Colonic mucosa (tissue), 4 donors: ENCODE measurements at regions not wholly inside any gene's neighbourhood (a gene's known extent, or its start where the extent isn't known, plus 50 kb on each side); places are given as distances from the start of the nearest gene placed in this dataset.

Experiments
- DNase-seq: peaks from one replicate; pipeline ENCODE4 v3.0.0-alpha.2; 2020
- H3K27ac ChIP-seq: fragments of 200-600 bp; one replicate; pipeline ENCODE4 v1.8.0; 2021
- H3K27me3 ChIP-seq: fragments of 200-600 bp; one replicate; pipeline ENCODE4 v1.8.0; 2021
- H3K36me3 ChIP-seq: fragments of 200-600 bp; one replicate; pipeline ENCODE4 v1.8.0; 2021
- H3K4me1 ChIP-seq: fragments of 200-600 bp; one replicate; pipeline ENCODE4 v1.8.0; 2021; ENCODE audit warnings: mild to moderate bottlenecking
- H3K4me3 ChIP-seq: fragments of 200-600 bp; one replicate; pipeline ENCODE4 v1.8.0; 2021
- H3K9ac ChIP-seq, 2 donors: one replicate each; pipeline ENCODE4 v1.7.0; 2013; ENCODE audit warnings: control low read depth in 2 of 2, low read depth in 2 of 2, low read length in 2 of 2
- H3K9me3 ChIP-seq: fragments of 200-600 bp; one replicate; pipeline ENCODE4 v1.8.0; 2021
- intact Hi-C: fragments of 100-400 bp; cut with DNase I; formaldehyde crosslinking; loops from one replicate; pipeline ENCODE4 v1.14.1; 2022
- TF ChIP-seq, protein P1 (sequence below): fragments of 200-600 bp; IDR thresholded peaks from one replicate; pipeline ENCODE4 v1.8.0; 2022; ENCODE audit warnings: antibody characterized with exemption, mild to moderate bottlenecking
- donor health status: healthy.
- donor health status: DM: no; HTN: no; CAD: no.
- donor health status: DM: no; HTN: no; CAD: no.

DNA sequence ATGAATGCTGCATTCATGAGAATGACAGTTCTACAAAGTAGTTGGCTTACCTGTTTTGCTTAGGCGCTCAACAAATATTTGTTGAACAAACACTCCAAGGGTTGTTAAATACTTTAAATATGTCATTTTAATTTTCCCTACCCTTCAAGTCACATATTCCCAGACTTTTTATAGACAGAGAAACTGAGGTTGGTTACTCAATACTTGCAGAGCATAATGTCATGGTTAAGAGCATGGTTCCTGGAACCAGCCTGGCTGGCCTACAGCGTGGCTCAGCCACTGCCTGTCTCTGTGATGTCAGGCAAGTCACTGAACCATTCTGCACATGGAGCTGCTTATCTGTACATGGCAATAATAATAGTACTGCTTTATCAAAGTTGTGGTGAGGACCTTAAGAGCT, 120.0 kb upstream of the STK17B start:
- no peak overlapping the region for H3K9ac ChIP-seq
- TF ChIP-seq, protein P1, sequence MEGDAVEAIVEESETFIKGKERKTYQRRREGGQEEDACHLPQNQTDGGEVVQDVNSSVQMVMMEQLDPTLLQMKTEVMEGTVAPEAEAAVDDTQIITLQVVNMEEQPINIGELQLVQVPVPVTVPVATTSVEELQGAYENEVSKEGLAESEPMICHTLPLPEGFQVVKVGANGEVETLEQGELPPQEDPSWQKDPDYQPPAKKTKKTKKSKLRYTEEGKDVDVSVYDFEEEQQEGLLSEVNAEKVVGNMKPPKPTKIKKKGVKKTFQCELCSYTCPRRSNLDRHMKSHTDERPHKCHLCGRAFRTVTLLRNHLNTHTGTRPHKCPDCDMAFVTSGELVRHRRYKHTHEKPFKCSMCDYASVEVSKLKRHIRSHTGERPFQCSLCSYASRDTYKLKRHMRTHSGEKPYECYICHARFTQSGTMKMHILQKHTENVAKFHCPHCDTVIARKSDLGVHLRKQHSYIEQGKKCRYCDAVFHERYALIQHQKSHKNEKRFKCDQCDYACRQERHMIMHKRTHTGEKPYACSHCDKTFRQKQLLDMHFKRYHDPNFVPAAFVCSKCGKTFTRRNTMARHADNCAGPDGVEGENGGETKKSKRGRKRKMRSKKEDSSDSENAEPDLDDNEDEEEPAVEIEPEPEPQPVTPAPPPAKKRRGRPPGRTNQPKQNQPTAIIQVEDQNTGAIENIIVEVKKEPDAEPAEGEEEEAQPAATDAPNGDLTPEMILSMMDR: no peak
- no peaks in the 10 kb centered on the region for H3K4me1 ChIP-seq
- no peaks in the 10 kb centered on the region for H3K36me3 ChIP-seq
- H3K27ac ChIP-seq: no peak overlapping the region
- H3K9me3 ChIP-seq: no peaks in the 10 kb centered on the region
- H3K4me3 ChIP-seq: no peak overlapping the region
- no peaks in the 10 kb centered on the region for H3K27me3 ChIP-seq
- no peak for DNase-seq
- intact Hi-C loops: no loop called here

DNA sequence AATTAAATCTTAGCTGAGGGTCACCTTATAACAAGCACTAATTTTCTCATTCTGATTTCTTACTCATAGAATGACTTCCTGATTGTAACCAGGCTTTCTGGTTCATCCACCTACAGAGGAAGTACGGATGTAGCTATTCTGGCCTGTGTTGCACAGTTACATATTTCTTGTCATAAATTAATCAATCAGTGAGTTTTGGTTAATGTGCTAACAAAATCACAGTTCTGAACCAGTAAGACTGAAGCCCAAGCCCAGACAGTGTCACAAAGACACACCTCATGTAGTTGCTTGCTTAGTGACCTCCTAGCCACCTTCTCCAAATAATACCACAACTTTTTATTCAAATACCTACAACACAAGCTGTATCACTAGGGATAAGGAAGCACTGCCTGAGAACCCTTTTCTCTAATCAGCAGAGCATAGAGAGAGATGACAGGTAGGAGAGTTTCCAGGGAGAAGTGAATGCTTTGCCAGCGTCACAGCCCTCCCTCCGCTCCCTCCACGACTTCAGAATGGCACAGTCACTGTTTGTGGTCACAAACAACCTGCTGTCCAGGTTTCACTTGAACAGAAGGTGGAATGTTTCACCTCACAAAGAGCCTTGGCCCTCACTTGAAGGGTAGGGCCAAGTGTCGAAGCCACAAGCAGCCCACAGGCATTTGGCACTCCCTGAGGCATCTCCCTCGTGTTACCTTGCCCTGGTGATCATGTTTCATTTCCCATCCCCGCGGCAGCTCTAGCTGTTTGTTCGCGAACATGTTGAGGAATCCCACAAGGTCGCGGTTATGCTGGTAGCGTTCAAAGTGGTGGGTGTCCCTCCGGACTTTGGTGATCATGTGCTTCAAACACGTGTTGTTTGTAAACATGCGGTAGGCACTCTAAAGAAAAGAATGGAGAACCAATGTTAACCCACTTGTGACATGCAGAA, 120.8 kb upstream of the STK17B start:
- Histone ChIP-seq H3K9ac (no peak overlapping the region), H3K4me1 (no peaks in the 10 kb centered on the region), H3K4me3 (no peak overlapping the region), H3K27ac (no peak overlapping the region), H3K9me3 (no peaks in the 10 kb centered on the region), H3K27me3 (no peaks in the 10 kb centered on the region), H3K36me3 (no peaks in the 10 kb centered on the region)
- intact Hi-C loops: no loop called here
- TF ChIP-seq, protein P1: no peak
- DNase-seq: no peak

DNA sequence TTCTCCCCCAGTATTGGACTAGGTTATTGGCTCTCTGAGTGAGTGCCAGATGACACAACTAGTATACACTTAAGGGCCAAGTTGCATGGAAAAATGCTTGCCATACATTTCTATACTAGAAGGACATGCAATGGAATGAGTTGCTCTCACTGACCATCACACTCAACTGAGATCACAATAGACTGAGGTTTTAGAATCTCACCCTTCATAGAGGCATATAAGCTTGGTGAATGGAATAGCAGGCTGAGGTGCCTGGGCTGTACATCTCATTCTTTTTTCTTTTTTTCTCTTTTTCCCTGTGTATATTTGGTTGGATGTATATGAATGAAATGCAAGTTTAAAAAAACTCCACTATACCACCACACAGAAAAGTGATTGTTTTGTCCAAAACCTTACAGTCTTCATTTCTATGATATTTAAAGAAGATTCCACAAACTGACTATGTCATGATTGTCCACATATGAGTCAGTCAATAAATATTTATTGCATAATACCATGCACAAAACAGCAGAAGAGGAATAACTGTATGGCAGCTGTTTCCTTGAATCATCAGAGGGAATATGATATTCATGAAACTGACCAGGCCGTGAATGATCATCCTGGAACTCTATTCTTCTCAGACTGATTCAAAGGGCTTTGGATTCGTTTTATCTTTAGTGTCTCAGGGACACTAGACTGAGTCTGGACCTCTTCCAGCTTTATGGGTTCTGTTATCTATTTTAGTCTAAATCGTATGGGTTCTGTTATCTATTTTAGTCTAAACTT, 122.6 kb upstream of the STK17B start:
- DNase-seq: no peak
- no peaks in the 10 kb centered on the region for H3K27me3 ChIP-seq
- no peaks in the 10 kb centered on the region for H3K4me1 ChIP-seq
- H3K4me3 ChIP-seq: no peak overlapping the region
- no peak overlapping the region for H3K27ac ChIP-seq
- TF ChIP-seq, protein P1: no peak
- H3K36me3 ChIP-seq: no peaks in the 10 kb centered on the region
- intact Hi-C loops: no loop called here
- no peak overlapping the region for H3K9ac ChIP-seq
- no peaks in the 10 kb centered on the region for H3K9me3 ChIP-seq

DNA sequence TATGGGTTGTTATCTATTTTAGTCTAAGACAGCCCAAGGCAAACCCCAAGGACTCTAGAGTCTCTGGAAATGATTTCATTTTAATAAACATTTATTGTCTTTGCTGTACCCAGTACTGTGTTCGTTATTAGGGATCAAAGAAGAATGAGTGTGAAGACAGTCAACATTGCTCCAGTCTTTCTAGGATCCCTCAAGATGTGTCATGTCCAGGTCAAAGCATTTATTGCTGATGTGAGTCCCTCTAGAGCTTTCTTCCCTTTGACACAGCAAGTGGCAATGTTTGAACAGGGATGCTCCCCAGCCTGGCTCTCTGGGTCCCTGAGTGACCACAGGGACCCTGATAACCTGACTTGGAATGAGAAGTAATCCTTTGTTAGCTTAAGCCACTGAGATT, 123.1 kb upstream of the STK17B start:
- TF ChIP-seq, protein P1: no peak
- Histone ChIP-seq H3K27ac (no peak overlapping the region), H3K36me3 (no peaks in the 10 kb centered on the region), H3K9ac (no peak overlapping the region), H3K4me3 (no peak overlapping the region), H3K4me1 (no peaks in the 10 kb centered on the region), H3K9me3 (no peaks in the 10 kb centered on the region), H3K27me3 (no peaks in the 10 kb centered on the region)
- DNase-seq: no peak
- intact Hi-C loops: no loop called here

DNA sequence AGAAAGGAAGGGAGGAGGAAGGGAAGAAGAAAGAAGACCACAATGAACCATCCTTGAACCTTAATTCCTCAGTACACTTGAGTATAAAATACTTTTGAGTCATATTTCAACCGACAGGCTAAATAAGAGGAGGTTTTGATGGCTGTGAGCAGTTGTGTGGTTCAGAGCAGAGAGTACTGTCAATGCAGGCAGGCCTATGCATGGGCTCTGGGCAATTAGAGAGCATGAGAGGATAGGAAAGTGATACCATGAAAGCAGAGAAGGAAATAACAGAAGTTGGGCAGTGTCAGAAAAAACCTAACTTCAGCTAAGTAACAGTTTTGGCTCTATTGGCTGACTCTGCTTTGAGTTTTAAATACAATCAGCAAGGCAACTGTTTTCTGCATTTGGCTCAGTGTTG, 123.6 kb upstream of the STK17B start:
- TF ChIP-seq, protein P1: no peak
- Histone ChIP-seq H3K27me3 (no peaks in the 10 kb centered on the region), H3K36me3 (no peaks in the 10 kb centered on the region), H3K4me1 (no peaks in the 10 kb centered on the region), H3K4me3 (no peak overlapping the region), H3K27ac (no peak overlapping the region), H3K9me3 (no peaks in the 10 kb centered on the region), H3K9ac (no peak overlapping the region)
- no peak for DNase-seq
- intact Hi-C loops: loop anchor here (5.0 kb wide), 1 partner anchor 157 kb away; no protein-coding TSS in a partner anchor
